ENCODE measurements at regions not wholly inside any gene's neighbourhood (a gene's known extent, or its start where the extent isn't known, plus 50 kb on each side); places are given as distances from the start of the nearest gene placed in this dataset.

DNA sequence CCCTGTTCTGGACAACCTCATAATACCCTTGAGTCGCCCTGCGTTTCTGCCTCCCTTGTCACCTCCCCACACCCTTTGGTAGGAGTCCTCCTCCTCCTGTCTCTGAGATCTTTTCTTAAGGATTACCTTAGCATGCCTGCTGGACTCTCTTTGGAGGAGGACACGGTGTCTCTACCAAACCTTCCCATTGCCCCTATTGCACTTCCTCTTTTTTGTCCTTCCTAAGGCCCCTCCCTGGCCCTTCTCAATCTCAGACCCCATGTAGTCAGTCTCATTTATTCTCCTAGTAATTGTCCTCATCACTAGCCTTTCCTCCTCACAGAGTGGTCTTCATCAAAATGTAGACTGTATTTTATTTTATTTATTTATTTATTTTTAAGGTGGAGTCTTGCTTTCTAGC is 335.0 kb upstream of the SFRP2 start:
- TF ChIP-seq, protein P1, sequence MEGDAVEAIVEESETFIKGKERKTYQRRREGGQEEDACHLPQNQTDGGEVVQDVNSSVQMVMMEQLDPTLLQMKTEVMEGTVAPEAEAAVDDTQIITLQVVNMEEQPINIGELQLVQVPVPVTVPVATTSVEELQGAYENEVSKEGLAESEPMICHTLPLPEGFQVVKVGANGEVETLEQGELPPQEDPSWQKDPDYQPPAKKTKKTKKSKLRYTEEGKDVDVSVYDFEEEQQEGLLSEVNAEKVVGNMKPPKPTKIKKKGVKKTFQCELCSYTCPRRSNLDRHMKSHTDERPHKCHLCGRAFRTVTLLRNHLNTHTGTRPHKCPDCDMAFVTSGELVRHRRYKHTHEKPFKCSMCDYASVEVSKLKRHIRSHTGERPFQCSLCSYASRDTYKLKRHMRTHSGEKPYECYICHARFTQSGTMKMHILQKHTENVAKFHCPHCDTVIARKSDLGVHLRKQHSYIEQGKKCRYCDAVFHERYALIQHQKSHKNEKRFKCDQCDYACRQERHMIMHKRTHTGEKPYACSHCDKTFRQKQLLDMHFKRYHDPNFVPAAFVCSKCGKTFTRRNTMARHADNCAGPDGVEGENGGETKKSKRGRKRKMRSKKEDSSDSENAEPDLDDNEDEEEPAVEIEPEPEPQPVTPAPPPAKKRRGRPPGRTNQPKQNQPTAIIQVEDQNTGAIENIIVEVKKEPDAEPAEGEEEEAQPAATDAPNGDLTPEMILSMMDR (IDR thresholded peaks at IDR 0.05) = no peak
- TF ChIP-seq POLR2A (IDR thresholded peaks at IDR 0.05) = no peak

Measured in testis (tissue), 2 donors.